Spleen (tissue), 7 donors: ENCODE measurements at regions not wholly inside any gene's neighbourhood (a gene's known extent, or its start where the extent isn't known, plus 50 kb on each side); places are given as distances from the start of the nearest gene placed in this dataset.

Source experiments
- CTCF ChIP-seq, 11 experiments: fragments of 200-600 bp in 7 of 11; fragments of 450-650 bp in 4 of 11; sonication (generic) in 4 of 11; IDR thresholded peaks in 8 of 11; conservative IDR thresholded peaks in 3 of 11; 1 replicate in 7 of 11; 2 replicates in 4 of 11; pipeline versions ENCODE4 v1.4.0 to v1.8.0; 2016 to 2021; ENCODE audit warnings: antibody characterized with exemption in 11 of 11, inconsistent platforms in 4 of 11, mild to moderate bottlenecking in 1 of 11
- POLR2A ChIP-seq, 3 donors: fragments of 450-650 bp; IDR thresholded peaks; one replicate each; pipeline ENCODE4 v1.5.1; 2017; ENCODE audit warnings: antibody characterized with exemption in 3 of 3, mild to moderate bottlenecking in 1 of 3
- donor health status: DM: no; HTN: no; CAD: no; lungs with moderate emphysema.
- donor health status: DM: no; HTN: no; CAD: no.
- donor health status: DM: no; HTN: no; CAD: no.

DNA sequence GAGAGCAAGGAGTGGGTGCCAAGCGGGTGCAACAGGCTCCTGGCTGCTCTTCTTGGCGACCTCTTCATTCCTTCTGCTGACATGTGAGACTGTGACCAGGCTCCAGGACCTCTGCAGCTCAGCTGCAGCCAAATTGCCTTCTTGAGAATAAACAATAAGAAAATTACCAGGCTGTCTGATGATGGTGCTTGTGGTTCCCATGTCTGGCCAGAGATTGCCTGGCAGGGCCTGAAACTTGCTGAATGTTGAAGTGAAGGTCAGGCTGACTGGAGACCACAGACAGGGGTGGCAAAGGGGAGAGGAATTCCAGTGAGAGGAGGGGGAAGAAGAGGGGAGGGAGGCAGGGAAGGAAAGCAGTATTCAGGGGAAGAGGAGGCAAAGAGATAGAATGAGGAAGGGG is 497.4 kb upstream of the PODXL start:
- no peak for TF ChIP-seq POLR2A (IDR thresholded peaks at IDR 0.05)
- no peak for TF ChIP-seq CTCF (IDR thresholded peaks at IDR 0.05 in 8 of 11, conservative IDR thresholded peaks at IDR 0.05 in 3 of 11)
